ENCODE measurements at regions not wholly inside any gene's neighbourhood (a gene's known extent, or its start where the extent isn't known, plus 50 kb on each side); places are given as distances from the start of the nearest gene placed in this dataset.

DNA sequence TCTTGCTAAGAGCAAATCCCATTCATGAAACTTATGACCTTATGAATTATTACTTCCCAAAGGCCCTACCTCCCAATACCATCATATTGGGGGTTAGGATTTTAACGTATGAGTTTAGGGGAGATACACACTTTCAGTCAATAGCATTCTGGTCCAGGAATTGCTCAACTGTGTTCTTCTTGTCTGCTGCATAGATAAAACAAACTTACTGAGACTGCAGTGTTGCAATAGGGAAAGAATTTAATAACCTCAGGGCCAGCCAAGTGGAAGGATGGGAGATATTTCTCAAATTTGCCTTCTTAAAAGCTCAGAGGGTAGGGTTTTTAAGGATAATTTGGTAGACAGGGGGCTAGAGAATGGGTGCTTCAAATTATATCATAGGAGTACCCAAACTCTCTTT, 625.8 kb downstream of the OTOL1 start:
- peak overlapping the region in 1 of 3 experiments; percentile 58 for H3K27ac Mint-ChIP-seq
- TF ChIP-seq, protein P1, sequence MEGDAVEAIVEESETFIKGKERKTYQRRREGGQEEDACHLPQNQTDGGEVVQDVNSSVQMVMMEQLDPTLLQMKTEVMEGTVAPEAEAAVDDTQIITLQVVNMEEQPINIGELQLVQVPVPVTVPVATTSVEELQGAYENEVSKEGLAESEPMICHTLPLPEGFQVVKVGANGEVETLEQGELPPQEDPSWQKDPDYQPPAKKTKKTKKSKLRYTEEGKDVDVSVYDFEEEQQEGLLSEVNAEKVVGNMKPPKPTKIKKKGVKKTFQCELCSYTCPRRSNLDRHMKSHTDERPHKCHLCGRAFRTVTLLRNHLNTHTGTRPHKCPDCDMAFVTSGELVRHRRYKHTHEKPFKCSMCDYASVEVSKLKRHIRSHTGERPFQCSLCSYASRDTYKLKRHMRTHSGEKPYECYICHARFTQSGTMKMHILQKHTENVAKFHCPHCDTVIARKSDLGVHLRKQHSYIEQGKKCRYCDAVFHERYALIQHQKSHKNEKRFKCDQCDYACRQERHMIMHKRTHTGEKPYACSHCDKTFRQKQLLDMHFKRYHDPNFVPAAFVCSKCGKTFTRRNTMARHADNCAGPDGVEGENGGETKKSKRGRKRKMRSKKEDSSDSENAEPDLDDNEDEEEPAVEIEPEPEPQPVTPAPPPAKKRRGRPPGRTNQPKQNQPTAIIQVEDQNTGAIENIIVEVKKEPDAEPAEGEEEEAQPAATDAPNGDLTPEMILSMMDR (IDR thresholded peaks at IDR 0.05; ENCODE audit: unreplicated experiment in 3 of 3): no peak
- H3K36me3 Mint-ChIP-seq (ENCODE audit: low read depth): no peaks in the 10 kb centered on the region
- H3K4me1 Mint-ChIP-seq: no peaks in the 10 kb centered on the region
- no peak overlapping the region for H3K4me3 Mint-ChIP-seq
- no peaks in the 10 kb centered on the region for H3K9me3 Mint-ChIP-seq
- H3K27me3 Mint-ChIP-seq (ENCODE audit: low read depth): peaks cover 4% of the 10 kb centered on the region

DNA sequence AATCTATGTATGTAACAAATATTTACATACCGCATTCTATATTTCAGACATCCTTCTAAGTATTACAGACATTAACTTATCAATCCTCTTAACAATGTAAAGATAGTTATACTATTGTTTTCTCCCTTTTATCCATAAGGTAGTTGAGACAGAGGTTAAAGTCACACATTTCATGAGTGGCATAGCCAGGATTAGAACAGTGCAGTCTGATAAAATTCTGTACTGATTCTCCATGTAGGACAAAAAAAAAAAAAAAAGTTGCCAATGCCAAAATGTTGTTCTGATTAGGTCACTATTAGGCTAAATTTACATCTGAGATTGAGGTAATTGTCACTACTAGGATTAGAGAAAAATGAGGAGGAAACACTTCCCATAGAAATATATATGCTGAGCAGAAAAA, 629.2 kb downstream of the OTOL1 start:
- Mint-ChIP-seq H3K9me3 (no peaks in the 10 kb centered on the region), H3K27ac (no peak overlapping the region), H3K36me3 (ENCODE audit: low read depth) (no peaks in the 10 kb centered on the region), H3K4me1 (no peaks in the 10 kb centered on the region), H3K27me3 (ENCODE audit: low read depth) (peaks cover 4% of the 10 kb centered on the region), H3K4me3 (no peak overlapping the region)
- TF ChIP-seq, protein P1 (IDR thresholded peaks at IDR 0.05; ENCODE audit: unreplicated experiment in 3 of 3): no peak

DNA sequence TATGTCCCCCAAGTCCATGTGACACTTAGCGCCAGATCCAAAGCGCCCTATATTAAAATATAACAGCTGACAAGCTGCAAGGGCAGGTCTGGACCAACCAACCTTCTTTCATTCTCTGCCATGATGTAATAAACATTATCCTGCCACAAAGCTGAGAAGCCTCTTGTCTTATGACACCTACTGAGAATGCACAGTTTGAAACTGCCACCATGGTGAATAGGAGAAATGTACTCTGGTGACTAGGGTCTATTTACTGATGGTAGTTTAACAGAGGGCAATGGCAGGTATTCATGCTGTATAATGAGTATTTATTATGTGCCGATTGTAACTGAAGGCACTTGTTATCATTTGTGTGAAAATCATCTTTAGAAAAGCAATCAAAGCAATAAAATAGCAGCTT, 634.0 kb downstream of the OTOL1 start:
- H3K4me3 Mint-ChIP-seq: no peak overlapping the region
- TF ChIP-seq, protein P1 (IDR thresholded peaks at IDR 0.05; ENCODE audit: unreplicated experiment in 3 of 3): no peak
- no peaks in the 10 kb centered on the region for H3K36me3 Mint-ChIP-seq (ENCODE audit: low read depth)
- no peaks in the 10 kb centered on the region for H3K9me3 Mint-ChIP-seq
- H3K4me1 Mint-ChIP-seq: peaks cover 21% of the 10 kb centered on the region
- H3K27me3 Mint-ChIP-seq (ENCODE audit: low read depth): peaks cover 4% of the 10 kb centered on the region
- H3K27ac Mint-ChIP-seq: no peak overlapping the region

DNA sequence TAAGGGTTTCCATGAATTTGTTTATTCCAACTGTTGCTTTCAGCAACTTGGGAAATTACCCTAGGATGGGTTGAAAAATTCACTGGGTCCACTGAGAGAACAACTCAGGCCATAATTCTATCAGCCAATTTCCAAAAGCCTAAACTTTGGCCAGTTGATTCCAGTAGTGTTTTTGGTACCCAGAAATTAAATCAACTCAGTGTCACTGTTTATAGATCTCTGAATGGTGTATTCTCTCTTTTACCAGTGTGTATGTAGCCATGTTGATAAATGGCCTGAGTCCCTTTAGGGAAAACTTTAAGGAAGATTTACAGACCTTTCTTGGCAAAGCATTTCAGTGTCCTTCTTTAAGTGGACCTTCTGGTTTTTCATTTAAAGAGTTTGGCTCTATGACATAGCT, 636.4 kb downstream of the OTOL1 start:
- no peak overlapping the region for H3K4me3 Mint-ChIP-seq
- TF ChIP-seq, protein P1 (IDR thresholded peaks at IDR 0.05; ENCODE audit: unreplicated experiment in 3 of 3): no peak
- H3K4me1 Mint-ChIP-seq: peaks cover 21% of the 10 kb centered on the region
- peak overlapping the region in 1 of 3 experiments; percentile 33 for H3K27ac Mint-ChIP-seq
- H3K27me3 Mint-ChIP-seq (ENCODE audit: low read depth): no peaks in the 10 kb centered on the region
- H3K36me3 Mint-ChIP-seq (ENCODE audit: low read depth): no peaks in the 10 kb centered on the region
- no peaks in the 10 kb centered on the region for H3K9me3 Mint-ChIP-seq

DNA sequence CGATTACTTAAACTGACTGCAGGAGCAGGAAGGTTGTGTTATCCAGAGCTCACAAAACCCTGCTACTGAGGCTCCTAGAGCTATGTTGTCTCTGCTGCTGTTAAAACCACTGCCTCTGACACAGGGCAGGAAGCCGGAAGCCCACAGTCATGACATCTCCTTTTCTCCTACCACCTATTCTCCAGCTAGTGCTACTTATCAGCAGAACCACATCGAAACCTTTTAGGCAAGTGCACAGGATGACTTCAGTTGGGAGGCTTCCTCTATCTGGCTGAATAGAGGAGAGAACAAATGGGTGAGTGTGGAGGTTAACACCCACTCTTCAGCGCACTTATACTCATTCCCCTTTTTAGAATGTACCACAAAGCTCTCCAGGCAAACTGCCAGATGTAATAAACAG, 638.0 kb downstream of the OTOL1 start:
- H3K4me1 Mint-ChIP-seq: peaks cover 21% of the 10 kb centered on the region
- TF ChIP-seq, protein P1 (IDR thresholded peaks at IDR 0.05; ENCODE audit: unreplicated experiment in 3 of 3): no peak
- H3K27me3 Mint-ChIP-seq (ENCODE audit: low read depth): no peaks in the 10 kb centered on the region

DNA sequence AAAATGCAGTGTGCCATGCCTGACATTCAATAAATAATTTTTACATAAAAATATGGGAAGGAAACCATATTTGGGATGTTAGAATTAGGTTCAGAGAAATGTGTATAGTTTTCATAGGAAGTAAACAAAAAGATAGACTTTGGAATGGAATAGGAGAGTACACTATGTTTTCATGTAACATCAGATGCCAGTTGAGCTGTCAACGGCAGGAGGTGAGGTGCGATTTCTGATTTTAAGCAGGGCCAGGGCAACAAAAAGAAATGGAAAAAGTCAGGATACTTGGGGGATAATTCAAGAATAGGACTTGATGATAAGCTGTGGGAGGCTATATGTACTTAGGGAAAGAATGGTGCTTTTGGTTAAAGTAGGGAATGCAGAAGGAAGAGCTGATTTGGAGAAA, 639.5 kb downstream of the OTOL1 start:
- Mint-ChIP-seq H3K9me3 (no peaks in the 10 kb centered on the region), H3K27me3 (ENCODE audit: low read depth) (no peaks in the 10 kb centered on the region), H3K4me3 (no peak overlapping the region), H3K36me3 (ENCODE audit: low read depth) (no peaks in the 10 kb centered on the region), H3K4me1 (peaks cover 21% of the 10 kb centered on the region), H3K27ac (no peak overlapping the region)
- TF ChIP-seq, protein P1 (IDR thresholded peaks at IDR 0.05; ENCODE audit: unreplicated experiment in 3 of 3): no peak

More for the DNA sequence above, 638.0 kb downstream of the OTOL1 start:
- H3K9me3 Mint-ChIP-seq: no peaks in the 10 kb centered on the region
- no peaks in the 10 kb centered on the region for H3K36me3 Mint-ChIP-seq (ENCODE audit: low read depth)
- no peak overlapping the region for H3K4me3 Mint-ChIP-seq
- peak overlapping the region in 1 of 3 experiments; percentile 13 for H3K27ac Mint-ChIP-seq

All from nephron (organoid).